ENCODE measurements at regions not wholly inside any gene's neighbourhood (a gene's known extent, or its start where the extent isn't known, plus 50 kb on each side); places are given as distances from the start of the nearest gene placed in this dataset.

DNA sequence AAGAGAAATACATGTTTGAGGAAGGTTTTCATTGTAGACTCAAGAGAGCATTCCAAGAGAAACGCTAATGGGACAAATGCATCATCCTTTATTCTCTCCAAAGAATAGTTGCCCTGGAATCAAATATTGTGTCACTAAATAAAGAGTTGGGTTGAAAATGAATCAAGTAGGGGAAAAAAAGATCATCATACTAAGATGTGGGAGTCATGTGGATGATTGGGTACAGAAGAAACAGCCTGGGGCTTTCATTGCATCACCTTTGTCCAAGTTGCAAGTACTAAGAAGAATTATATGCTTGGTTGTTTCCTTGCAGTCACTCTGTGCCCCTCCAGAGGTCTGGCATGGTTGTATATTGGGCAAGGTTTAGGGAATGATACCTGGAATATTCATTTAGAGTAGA, 658.9 kb downstream of the TOX3 start:
- TF ChIP-seq CTCF (IDR thresholded peaks at IDR 0.05; ENCODE audit: insufficient read depth, low read length): no peak
- H3K4me3 ChIP-seq (ENCODE audit: low read depth, low read length): no peak overlapping the region
- peak; percentile 31 for DNase-seq (ENCODE audit: low read depth)

DNA sequence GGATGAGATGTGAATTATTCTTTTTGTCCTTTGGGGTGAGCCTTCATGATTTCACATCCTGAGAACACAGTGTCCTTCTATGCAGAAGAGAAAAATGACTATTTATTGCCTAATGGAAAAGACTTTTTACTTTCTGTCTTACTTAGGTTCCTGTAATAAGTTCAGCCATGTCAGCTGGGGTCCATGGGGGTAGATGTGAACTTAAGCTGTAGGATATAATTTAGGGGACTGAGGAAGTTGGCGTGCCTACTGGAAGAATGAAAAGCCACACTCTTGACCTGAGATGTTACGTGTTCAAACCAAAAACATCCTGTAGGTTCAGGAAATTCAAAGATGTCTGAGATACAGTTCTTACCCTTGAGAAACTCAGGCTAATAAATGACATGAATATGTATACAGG, 660.5 kb downstream of the TOX3 start:
- DNase-seq (ENCODE audit: low read depth): no peak
- H3K4me3 ChIP-seq (ENCODE audit: low read depth, low read length): no peak overlapping the region
- no peak for TF ChIP-seq CTCF (IDR thresholded peaks at IDR 0.05; ENCODE audit: insufficient read depth, low read length)

GRCh38 chr16:51884773-51885172, 662.2 kb downstream of the TOX3 start:
- no peak for DNase-seq (ENCODE audit: low read depth)
- no peak for TF ChIP-seq CTCF (IDR thresholded peaks at IDR 0.05; ENCODE audit: insufficient read depth, low read length)
- H3K4me3 ChIP-seq (ENCODE audit: low read depth, low read length): no peak overlapping the region

DNA sequence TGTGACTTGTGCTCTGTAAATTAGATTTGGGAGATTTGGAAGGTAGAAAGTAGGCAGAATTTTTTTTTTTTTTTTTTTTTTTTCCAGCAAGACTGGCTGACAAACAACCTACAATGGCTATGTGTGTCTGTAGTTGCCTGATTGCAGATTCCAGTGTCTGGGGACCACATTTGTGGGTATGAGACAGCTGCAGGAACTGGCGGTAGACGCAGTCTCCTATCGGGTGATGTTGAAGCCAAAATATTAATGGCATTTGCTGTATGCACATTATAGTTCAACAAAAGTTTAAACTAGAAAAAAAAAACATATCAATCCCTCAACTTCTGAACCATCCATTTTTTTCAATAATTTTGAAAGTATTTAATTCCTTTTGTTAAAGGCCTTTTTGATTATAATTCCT, 665.2 kb downstream of the TOX3 start:
- no peak for TF ChIP-seq CTCF (IDR thresholded peaks at IDR 0.05; ENCODE audit: insufficient read depth, low read length)
- no peak overlapping the region for H3K4me3 ChIP-seq (ENCODE audit: low read depth, low read length)
- DNase-seq (ENCODE audit: low read depth): peak; percentile 59

DNA sequence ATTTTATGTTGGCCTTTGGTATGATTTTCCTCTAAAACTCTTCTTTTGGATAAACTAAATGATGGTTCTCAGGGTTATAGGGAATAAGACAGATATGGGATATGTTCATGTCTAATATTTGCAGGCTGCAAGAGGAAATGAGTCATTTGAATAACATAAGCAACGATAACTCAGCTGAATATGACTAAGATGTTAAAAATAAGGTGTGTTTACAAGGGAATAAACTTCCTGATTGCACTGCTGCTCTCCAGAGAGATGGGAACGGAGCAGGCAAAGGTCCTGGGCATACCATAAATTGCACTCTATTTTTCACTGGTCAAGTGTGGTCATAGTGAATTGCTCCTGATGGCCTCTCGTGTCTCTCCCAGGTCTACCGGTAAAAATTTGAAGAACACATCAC, 666.2 kb downstream of the TOX3 start:
- peak; percentile 79 for DNase-seq (ENCODE audit: low read depth)
- TF ChIP-seq CTCF (IDR thresholded peaks at IDR 0.05; ENCODE audit: insufficient read depth, low read length): no peak
- no peak overlapping the region for H3K4me3 ChIP-seq (ENCODE audit: low read depth, low read length)

DNA sequence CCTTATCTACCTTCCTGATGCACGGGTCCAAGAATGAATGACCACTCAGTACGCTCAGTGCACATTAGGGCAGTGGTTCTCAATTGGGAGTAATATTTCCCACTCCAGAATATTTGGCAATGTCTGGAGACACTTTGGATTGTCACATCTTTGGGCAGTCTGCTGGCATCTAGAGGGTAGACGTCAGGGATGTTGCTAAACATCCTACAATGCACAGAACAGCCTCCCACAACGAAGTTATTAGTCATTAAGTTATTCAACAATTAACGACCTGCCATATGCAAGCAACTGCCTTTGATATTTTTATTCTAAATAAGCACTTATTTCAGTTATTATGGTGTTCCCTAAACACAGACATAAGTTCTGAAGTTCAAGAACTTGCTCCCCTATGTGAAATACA, 669.3 kb downstream of the TOX3 start:
- no peak overlapping the region for H3K4me3 ChIP-seq (ENCODE audit: low read depth, low read length)
- no peak for DNase-seq (ENCODE audit: low read depth)
- TF ChIP-seq CTCF (IDR thresholded peaks at IDR 0.05; ENCODE audit: insufficient read depth, low read length): no peak

- no peak overlapping the region for H3K4me3 ChIP-seq (ENCODE audit: low read depth, low read length)
- peak; percentile 7 for DNase-seq (ENCODE audit: low read depth)
- no peak for TF ChIP-seq CTCF (IDR thresholded peaks at IDR 0.05; ENCODE audit: insufficient read depth, low read length)
Observed at GRCh38 chr16:51876934-51877333, 670.0 kb downstream of the TOX3 start.

All from fibroblast of the aortic adventitia (primary cell).